ENCODE measurements at regions not wholly inside any gene's neighbourhood (a gene's known extent, or its start where the extent isn't known, plus 50 kb on each side); places are given as distances from the start of the nearest gene placed in this dataset.

DNA sequence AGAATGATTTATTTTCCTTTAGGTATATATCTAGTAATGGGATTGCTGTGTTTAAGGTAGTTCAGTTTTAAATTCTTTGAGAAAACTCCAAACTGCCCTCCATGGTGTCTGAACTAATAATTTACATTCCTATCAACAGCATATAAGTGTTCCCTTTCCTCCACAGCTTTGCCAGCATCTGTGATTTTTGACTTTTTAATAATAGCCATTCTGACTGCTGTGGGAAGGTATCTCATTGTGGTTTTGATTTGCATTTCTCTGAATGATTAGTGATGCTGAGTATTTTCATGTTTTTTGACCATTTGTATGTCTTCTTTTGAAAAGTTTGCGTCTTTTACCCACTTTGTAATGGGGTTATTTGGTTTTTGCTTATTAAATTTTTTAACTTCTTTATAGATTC, 571.6 kb upstream of the CCDC54 start:
- DNase-seq = no peak

DNA sequence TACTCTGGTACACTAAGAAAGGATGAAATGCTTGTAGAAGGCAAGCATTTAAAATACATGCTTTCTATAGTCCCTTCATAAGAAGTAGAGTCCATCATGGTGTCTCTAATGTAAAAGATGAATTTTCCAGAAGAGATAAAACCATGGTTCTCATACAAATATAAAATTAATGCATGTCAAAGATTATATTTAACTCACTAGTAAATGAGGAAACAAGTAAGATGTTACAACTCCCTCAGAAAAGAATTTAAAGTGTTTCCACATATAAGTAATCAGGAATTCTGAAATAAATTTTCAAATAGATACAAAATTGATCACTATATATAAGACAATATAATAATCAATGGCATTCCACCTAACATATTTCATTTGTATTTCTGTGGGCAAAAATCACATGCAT, 570.3 kb upstream of the CCDC54 start:
- no peak for DNase-seq

DNA sequence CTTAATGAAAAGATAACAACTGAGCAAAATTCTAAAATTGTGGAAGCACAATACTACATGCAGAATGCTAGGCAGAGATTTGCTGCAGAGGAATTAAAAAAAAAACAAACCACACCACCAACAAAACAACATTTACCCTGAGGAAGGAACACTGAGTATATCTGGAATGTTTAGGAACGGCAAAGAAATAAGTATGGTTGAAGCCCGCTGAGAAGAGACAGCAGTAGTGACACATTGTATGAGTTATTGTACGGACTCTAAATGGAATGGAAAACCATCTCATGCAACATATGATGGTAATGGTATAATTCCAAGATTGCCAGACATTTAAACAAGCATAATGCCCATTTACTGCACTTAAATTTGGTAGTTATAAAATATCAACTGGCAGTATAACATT, 568.2 kb upstream of the CCDC54 start:
- DNase-seq = no peak

GRCh38 chr3:106809623-106810299, 567.5 kb upstream of the CCDC54 start:
- DNase-seq = no peak

GRCh38 chr3:106810300-106810875, 566.9 kb upstream of the CCDC54 start:
- no peak for DNase-seq

- DNase-seq = no peak
These were observed 565.9 kb upstream of the CCDC54 start for GRCh38 chr3:106811376-106811775.

DNA sequence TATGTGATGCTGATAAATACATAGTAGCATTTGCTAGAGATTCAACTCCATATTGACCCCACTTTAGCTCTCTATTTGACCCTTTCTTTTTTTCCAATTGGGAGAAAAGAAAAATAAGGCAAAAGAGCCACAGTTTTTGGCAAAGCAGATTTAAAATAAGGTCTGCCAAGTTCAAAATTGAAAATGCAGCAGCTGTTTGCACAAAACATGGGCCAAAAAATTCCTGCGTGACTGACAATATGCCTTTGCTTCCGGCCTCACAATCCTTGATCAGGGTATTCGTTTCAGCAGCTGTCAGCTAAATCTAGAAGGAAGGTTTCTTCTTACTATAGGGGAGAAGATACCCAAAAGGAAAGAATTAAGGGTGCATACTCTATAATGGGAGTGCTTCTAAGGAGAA, 563.5 kb upstream of the CCDC54 start:
- no peak for DNase-seq

- DNase-seq = no peak
These were observed 563.0 kb upstream of the CCDC54 start for GRCh38 chr3:106814231-106814630.

DNA sequence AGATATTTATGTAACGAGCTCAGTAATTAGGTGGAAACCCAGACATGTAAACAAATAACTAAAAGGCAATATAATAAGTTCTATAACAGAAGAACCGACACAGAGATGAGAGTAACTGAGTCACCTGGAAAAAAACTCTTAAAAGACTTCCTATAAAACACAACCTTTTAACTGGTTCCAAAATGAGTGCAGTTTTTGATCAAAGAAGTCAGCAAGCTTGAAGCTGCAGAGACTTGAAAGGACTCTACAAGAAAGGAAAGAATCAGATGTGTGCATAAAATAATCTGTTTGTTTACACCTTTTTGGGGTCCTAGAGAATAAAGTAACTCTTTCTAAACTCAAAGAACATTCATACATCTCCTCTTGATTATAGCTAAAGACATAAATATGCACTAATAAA, 560.4 kb upstream of the CCDC54 start:
- DNase-seq = no peak

- no peak for DNase-seq
These were observed 559.5 kb upstream of the CCDC54 start for GRCh38 chr3:106817706-106818105.

- no peak for DNase-seq
These were observed 557.8 kb upstream of the CCDC54 start for GRCh38 chr3:106819440-106819839.

GRCh38 chr3:106820726-106821362, 556.4 kb upstream of the CCDC54 start:
- no peak for DNase-seq

GRCh38 chr3:106821801-106822200, 555.4 kb upstream of the CCDC54 start:
- DNase-seq = no peak

GRCh38 chr3:106822204-106822603, 555.0 kb upstream of the CCDC54 start:
- no peak for DNase-seq

DNA sequence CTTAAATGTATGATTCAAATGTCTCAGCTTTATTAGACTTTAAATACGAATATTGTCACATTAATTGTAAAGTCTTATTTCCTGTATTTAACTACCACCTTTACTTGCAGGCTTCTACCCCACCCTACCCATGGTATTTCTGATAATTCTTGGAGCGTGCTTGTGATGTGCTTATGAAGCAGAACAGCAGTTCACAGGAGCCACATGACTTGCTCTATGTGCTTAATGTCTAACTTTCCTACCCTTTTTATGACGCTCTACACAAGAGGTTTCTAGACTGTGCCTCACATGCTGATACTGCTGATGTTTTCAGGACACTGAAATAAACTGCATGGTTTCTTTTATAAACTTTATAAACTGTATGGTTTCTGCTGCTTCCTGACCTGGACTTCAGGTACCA, 553.5 kb upstream of the CCDC54 start:
- no peak for DNase-seq

DNA sequence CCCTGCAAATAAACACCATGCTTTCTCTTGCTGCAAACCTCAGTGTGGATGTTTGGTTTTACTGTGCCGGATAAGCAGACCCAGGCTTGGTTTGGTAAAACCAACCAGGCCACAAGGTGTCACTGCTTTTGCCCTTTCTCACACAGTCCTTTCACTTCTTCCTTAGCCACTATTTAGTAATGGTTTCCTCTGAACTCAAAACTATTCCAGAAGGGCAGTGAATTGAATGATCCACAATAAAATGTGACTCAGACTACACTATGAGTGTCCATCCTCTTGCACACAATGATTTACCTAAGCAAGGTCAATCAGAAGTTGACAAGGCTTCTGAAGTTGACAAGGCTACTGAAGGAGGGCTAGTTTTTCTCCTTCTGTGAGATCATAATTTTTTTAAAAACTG, 552.4 kb upstream of the CCDC54 start:
- DNase-seq = no peak

- no peak for DNase-seq
These were observed 551.2 kb upstream of the CCDC54 start for GRCh38 chr3:106825962-106826605.

DNA sequence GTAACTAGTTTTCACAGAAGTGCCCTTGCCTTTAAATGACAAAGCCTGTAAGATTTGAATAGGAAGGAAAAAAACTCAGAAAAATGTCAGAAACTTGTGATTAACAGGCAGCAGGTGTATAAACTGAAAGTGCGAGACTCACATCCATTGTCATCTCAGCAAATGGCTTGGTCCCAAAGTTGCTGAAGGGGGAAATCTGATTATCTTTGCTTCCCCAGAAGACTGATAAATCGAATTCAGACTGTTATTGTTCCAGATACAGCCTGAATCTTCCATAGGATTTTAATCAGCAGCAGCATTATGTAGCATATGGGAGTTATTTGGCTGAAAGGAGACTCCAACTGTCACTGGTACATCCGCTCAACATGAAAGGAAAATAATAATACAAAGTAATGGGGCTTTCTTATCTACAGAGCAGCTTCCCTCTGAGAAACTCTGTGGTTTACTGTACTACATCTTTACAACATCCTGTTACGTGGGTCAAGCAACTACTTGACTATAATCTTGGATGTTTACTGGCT, 550.4 kb upstream of the CCDC54 start:
- DNase-seq = no peak

DNA sequence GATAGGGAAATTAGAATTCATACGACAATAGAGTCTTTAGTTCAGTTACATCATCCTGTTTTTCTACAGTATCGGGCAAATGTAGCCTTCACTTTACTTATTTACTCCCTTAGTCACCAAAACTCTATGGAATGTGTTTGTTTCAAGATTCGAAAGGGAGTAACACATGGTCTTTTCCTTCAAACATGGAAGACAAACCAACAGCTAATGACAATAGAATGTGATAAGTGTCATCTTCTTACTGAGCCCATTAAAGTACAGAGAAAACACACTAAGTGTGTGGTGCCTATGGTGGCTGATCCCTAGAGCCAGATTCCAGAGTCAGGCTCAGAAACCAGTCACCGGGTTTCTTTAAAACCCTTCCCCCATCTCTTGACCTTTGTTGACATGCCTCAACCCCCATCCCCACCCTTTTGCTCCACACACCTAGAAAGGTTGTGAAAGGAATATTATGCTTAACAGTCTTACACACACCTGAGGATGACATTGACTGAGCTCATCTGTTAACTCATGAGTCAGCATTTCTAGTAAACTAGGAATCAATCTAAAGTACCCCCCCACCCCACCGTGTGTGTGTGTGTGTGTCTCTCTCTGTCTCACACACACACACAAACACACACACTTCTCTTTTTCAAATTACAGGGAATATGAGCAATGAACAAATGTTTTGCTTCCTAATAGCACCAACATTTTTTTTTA, 549.6 kb upstream of the CCDC54 start:
- DNase-seq = no peak

DNA sequence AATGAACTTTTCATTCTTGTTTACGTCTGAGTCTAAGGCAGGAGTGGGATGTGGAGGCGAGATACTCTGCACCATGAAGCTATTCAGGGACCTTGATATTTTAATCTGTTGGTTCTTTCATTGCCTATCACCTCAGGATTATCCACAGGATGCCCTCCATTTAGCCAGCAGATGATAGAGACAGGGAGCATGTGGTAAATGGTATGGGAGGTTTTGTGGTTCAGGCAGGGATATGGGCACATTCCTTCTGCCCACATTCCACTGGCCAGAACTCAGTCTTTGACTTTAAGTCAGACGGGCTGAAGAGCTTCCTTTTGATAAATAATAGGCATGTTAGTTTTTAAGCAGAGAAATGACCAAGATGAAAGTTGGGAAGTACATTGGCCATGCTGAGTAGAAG, 548.0 kb upstream of the CCDC54 start:
- no peak for DNase-seq

- no peak for DNase-seq
These were observed 546.9 kb upstream of the CCDC54 start for GRCh38 chr3:106830334-106830733.

DNA sequence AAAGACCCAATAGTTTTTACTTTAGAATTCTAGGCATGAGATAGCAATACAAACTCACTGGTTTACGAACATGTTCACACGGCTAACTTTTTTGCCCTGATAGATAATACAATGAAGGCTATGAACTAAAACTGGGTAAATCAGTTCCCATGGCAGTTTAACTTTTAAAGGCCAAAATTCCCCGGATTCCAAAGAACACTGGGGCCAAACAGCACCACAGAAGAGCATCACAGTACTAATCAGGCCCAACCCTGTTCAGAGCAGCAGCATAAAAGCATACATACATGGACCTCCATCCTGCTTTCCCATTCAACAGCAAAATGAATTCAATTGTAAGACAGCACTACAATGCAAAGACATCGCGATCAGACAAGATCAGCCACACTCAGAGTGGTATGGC, 540.3 kb upstream of the CCDC54 start:
- no peak for DNase-seq

GRCh38 chr3:106837616-106838015, 539.6 kb upstream of the CCDC54 start:
- no peak for DNase-seq
